Osteocyte (in vitro differentiated cells): ENCODE measurements at regions not wholly inside any gene's neighbourhood (a gene's known extent, or its start where the extent isn't known, plus 50 kb on each side); places are given as distances from the start of the nearest gene placed in this dataset.

Source experiments
- DNase-seq: peaks from one replicate; pipeline ENCODE4 v3.0.0; 2021; ENCODE audit warnings: mixed read lengths; ENCODE audit not compliant: unreplicated experiment; ENCODE audit errors: extremely low spot score
- H3K27ac Mint-ChIP-seq: one replicate; pipeline ENCODE4 v1.8.0; 2021; ENCODE audit warnings: mild to moderate bottlenecking, mixed read lengths; ENCODE audit not compliant: unreplicated experiment
- H3K27me3 Mint-ChIP-seq: one replicate; pipeline ENCODE4 v1.8.0; 2021; ENCODE audit warnings: mixed read lengths; ENCODE audit not compliant: unreplicated experiment
- H3K36me3 Mint-ChIP-seq: one replicate; pipeline ENCODE4 v1.8.0; 2021; ENCODE audit warnings: mixed read lengths; ENCODE audit not compliant: unreplicated experiment
- H3K4me1 Mint-ChIP-seq: one replicate; pipeline ENCODE4 v1.8.0; 2021; ENCODE audit warnings: mixed read lengths; ENCODE audit not compliant: unreplicated experiment
- H3K4me3 Mint-ChIP-seq: one replicate; pipeline ENCODE4 v1.8.0; 2021; ENCODE audit warnings: mild to moderate bottlenecking, moderate library complexity, mixed read lengths; ENCODE audit not compliant: unreplicated experiment
- H3K9me3 Mint-ChIP-seq: one replicate; pipeline ENCODE4 v1.8.0; 2021; ENCODE audit warnings: mixed read lengths; ENCODE audit not compliant: unreplicated experiment
- CTCF ChIP-seq: fragments of 200-600 bp; sonication (generic); IDR thresholded peaks from 2 replicates; pipeline ENCODE4 v1.5.0; 2021; ENCODE audit warnings: antibody characterized with exemption, mild to moderate bottlenecking, moderate library complexity

GRCh38 chr21:27507695-27508094, 540.8 kb upstream of the ADAMTS5 start:
- no peak for TF ChIP-seq CTCF
- Mint-ChIP-seq H3K4me3 (no peak overlapping the region), H3K36me3 (peaks cover 2% of the 10 kb centered on the region), H3K9me3 (peaks cover 5% of the 10 kb centered on the region), H3K4me1 (peaks cover 32% of the 10 kb centered on the region), H3K27me3 (no peaks in the 10 kb centered on the region), H3K27ac (no peak overlapping the region)
- DNase-seq = no peak

GRCh38 chr21:27505516-27505915, 538.6 kb upstream of the ADAMTS5 start:
- Mint-ChIP-seq H3K9me3 (peaks cover 5% of the 10 kb centered on the region), H3K4me3 (no peak overlapping the region), H3K4me1 (peaks cover 35% of the 10 kb centered on the region), H3K36me3 (no peaks in the 10 kb centered on the region), H3K27me3 (no peaks in the 10 kb centered on the region), H3K27ac (peak overlapping the region; percentile 78)
- DNase-seq = no peak
- TF ChIP-seq CTCF = no peak

- Mint-ChIP-seq H3K4me3 (no peak overlapping the region), H3K4me1 (peaks cover 32% of the 10 kb centered on the region), H3K36me3 (no peaks in the 10 kb centered on the region), H3K27ac (peak overlapping the region; percentile 8), H3K27me3 (no peaks in the 10 kb centered on the region), H3K9me3 (peaks cover 5% of the 10 kb centered on the region)
- no peak for DNase-seq
- TF ChIP-seq CTCF = no peak
Observed at GRCh38 chr21:27502801-27503200, 535.9 kb upstream of the ADAMTS5 start.

GRCh38 chr21:27498025-27498424, 531.1 kb upstream of the ADAMTS5 start:
- no peak for TF ChIP-seq CTCF
- no peak overlapping the region for H3K4me3 Mint-ChIP-seq
- no peak overlapping the region for H3K27ac Mint-ChIP-seq
- DNase-seq = no peak
- H3K27me3 Mint-ChIP-seq = no peaks in the 10 kb centered on the region
- H3K9me3 Mint-ChIP-seq = peaks cover 9% of the 10 kb centered on the region
- H3K36me3 Mint-ChIP-seq = no peaks in the 10 kb centered on the region
- H3K4me1 Mint-ChIP-seq = peaks cover 15% of the 10 kb centered on the region

GRCh38 chr21:27495836-27496235, 528.9 kb upstream of the ADAMTS5 start:
- H3K36me3 Mint-ChIP-seq = no peaks in the 10 kb centered on the region
- H3K27me3 Mint-ChIP-seq = no peaks in the 10 kb centered on the region
- peaks cover 15% of the 10 kb centered on the region for H3K4me1 Mint-ChIP-seq
- no peak for TF ChIP-seq CTCF
- DNase-seq = no peak
- no peak overlapping the region for H3K27ac Mint-ChIP-seq
- no peak overlapping the region for H3K4me3 Mint-ChIP-seq
- peaks cover 3% of the 10 kb centered on the region for H3K9me3 Mint-ChIP-seq
